Bronchial epithelial cell (primary cell): ENCODE measurements at regions not wholly inside any gene's neighbourhood (a gene's known extent, or its start where the extent isn't known, plus 50 kb on each side); places are given as distances from the start of the nearest gene placed in this dataset.
"Not testable (repeated sequence)": the region's sequence is repeated elsewhere in the genome, so short reads cannot be mapped to it uniquely, and the experiment has no call there.

ENCODE experiments used
- DNase-seq: peaks from one replicate; pipeline ENCODE4 v3.0.0-alpha.2; 2010; ENCODE audit warnings: low read depth
- FAIRE-seq: peaks from 2 replicates; lab custom pipeline; 2011; peaks lifted over from hg19 to GRCh38; lab: Jason Lieb, UNC
- H3K27me3 ChIP-seq: 2 replicates; pipeline ENCODE4 v1.5.1; 2011; ENCODE audit warnings: low read length; ENCODE audit not compliant: control insufficient read depth, insufficient read depth
- H3K36me3 ChIP-seq: 2 replicates; pipeline ENCODE4 v1.5.1; 2011; ENCODE audit warnings: low read length; ENCODE audit not compliant: control insufficient read depth, insufficient read depth
- H3K4me3 ChIP-seq: 2 replicates; pipeline ENCODE4 v1.5.1; 2011; ENCODE audit warnings: mild to moderate bottlenecking, low read depth, low read length, control low read depth
- CTCF ChIP-seq: IDR thresholded peaks from 2 replicates; pipeline ENCODE4 v1.5.1; 2011; ENCODE audit warnings: mild to moderate bottlenecking, moderate library complexity, low read length, control low read depth, inconsistent platforms; ENCODE audit not compliant: insufficient read depth, severe bottlenecking

GRCh38 chr10:3260066-3260834 lies 87.7 kb upstream of the PITRM1 start:
- no peak overlapping the region for H3K4me3 ChIP-seq
- DNase-seq (no peak), FAIRE-seq (no peak)
- H3K36me3 ChIP-seq, result no peaks in the 10 kb centered on the region
- TF ChIP-seq CTCF, result no peak
- H3K27me3 ChIP-seq, result peaks cover 4% of the 10 kb centered on the region

GRCh38 chr10:3259499-3259898 lies 86.9 kb upstream of the PITRM1 start:
- no peak for DNase-seq

GRCh38 chr10:3258394-3258793 lies 85.8 kb upstream of the PITRM1 start:
- TF ChIP-seq CTCF, result no peak
- no peaks in the 10 kb centered on the region for H3K36me3 ChIP-seq
- FAIRE-seq (no peak), DNase-seq (no peak)
- H3K4me3 ChIP-seq, result no peak overlapping the region
- H3K27me3 ChIP-seq, result peaks cover 4% of the 10 kb centered on the region

More at GRCh38 chr10:3259499-3259898, 86.9 kb upstream of the PITRM1 start:
- peaks cover 4% of the 10 kb centered on the region for H3K27me3 ChIP-seq
- H3K4me3 ChIP-seq, result no peak overlapping the region
- no peaks in the 10 kb centered on the region for H3K36me3 ChIP-seq
- FAIRE-seq, result peak; percentile 72
- TF ChIP-seq CTCF, result no peak

- no peak for DNase-seq
- no peak for FAIRE-seq
- Histone ChIP-seq H3K27me3 (peaks cover 4% of the 10 kb centered on the region), H3K4me3 (no peak overlapping the region), H3K36me3 (no peaks in the 10 kb centered on the region)
- no peak for TF ChIP-seq CTCF
These were observed 83.0 kb upstream of the PITRM1 start for GRCh38 chr10:3255616-3256015.

- Histone ChIP-seq H3K27me3 (peaks cover 4% of the 10 kb centered on the region), H3K36me3 (no peaks in the 10 kb centered on the region), H3K4me3 (no peak overlapping the region)
- DNase-seq (no peak), FAIRE-seq (no peak)
- TF ChIP-seq CTCF, result no peak
These were observed 82.5 kb upstream of the PITRM1 start for GRCh38 chr10:3255075-3255474.

- H3K27me3 ChIP-seq, H3K4me3 ChIP-seq, FAIRE-seq, DNase-seq, H3K36me3 ChIP-seq: not testable (repeated sequence)
These were observed 81.4 kb upstream of the PITRM1 start for GRCh38 chr10:3253974-3254373.
